Activated B cell treated with CpG ODN at 0.5 μM for 24 hours (primary cell): ENCODE measurements at regions not wholly inside any gene's neighbourhood (a gene's known extent, or its start where the extent isn't known, plus 50 kb on each side); places are given as distances from the start of the nearest gene placed in this dataset.

Experiments
- ATAC-seq: fragments of 200-7000 bp; cut with Tn5 transposase; one replicate; pipeline ENCODE4 v1.10.0; 2021; ENCODE audit warnings: low read depth, mild to moderate bottlenecking, moderate library complexity
- CTCF ChIA-PET: fragments of 350-600 bp; sonication (Branson Sonifier 250); formaldehyde crosslinking; loops from one replicate; lab custom pipeline; 2021; ENCODE audit warnings: antibody characterized with exemption; lab: Charles Lee
- POLR2A ChIA-PET: fragments of 350-600 bp; sonication (Branson Sonifier 250); formaldehyde crosslinking; loops from one replicate; lab custom pipeline; 2021; ENCODE audit warnings: antibody characterized with exemption; lab: Charles Lee
- DNase-seq: peaks from one replicate; pipeline ENCODE4 v3.0.0; 2022
- H3K27ac Mint-ChIP-seq: one replicate; pipeline ENCODE4 v1.8.0; 2020; ENCODE audit warnings: mixed read lengths
- H3K27me3 Mint-ChIP-seq: one replicate; pipeline ENCODE4 v1.8.0; 2021; ENCODE audit warnings: mixed read lengths
- H3K36me3 Mint-ChIP-seq: one replicate; pipeline ENCODE4 v1.8.0; 2021; ENCODE audit warnings: low read depth, mixed read lengths
- H3K4me1 Mint-ChIP-seq: one replicate; pipeline ENCODE4 v1.8.0; 2021; ENCODE audit warnings: mixed read lengths
- H3K4me3 Mint-ChIP-seq: one replicate; pipeline ENCODE4 v1.8.0; 2020; ENCODE audit warnings: mild to moderate bottlenecking, mixed read lengths
- H3K9me3 Mint-ChIP-seq: one replicate; pipeline ENCODE4 v1.8.0; 2020; ENCODE audit warnings: mixed read lengths
- intact Hi-C: fragments of 100-400 bp; cut with micrococcal nuclease; formaldehyde crosslinking; loops from one replicate; pipeline ENCODE4 v1.15.1; 2024
- TF ChIP-seq, protein P1 (sequence below): fragments of 200-600 bp; IDR thresholded peaks from one replicate; pipeline ENCODE4 v1.8.0; 2022; ENCODE audit warnings: antibody characterized with exemption, mild to moderate bottlenecking

DNA sequence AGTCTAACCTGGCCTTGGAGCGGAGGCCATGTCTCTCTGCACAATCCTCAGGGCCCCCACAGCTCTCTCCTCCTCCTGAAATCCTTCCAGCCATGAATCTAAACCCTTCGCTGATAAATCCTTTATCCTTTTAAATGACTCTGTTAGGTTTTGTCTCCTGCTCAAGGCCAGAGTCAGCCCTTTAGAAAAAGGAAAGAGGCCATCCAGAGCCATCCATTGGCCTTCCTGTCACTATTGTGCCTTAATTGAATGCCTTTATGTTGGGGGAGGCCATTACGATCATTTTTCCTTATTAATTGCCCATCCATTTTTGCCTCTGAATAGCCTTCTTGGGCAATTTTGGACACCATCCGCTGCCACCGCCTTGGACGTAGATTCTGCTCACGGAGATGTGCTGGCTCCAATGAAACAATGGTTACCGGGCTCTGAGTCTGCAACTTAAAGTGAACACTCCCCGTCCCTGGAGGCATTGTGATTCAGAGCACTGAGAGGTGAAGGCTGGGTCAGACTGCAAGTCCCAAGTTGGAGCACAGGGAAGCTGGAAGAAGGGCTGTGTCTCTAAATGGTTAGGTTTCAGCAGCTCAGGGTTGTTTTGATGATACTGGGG lies 213.0 kb upstream of the E2F8 start:
- Mint-ChIP-seq H3K27me3 (peaks cover 4% of the 10 kb centered on the region), H3K4me3 (no peak overlapping the region), H3K27ac (no peak overlapping the region), H3K4me1 (peaks cover 4% of the 10 kb centered on the region), H3K36me3 (no peaks in the 10 kb centered on the region), H3K9me3 (no peaks in the 10 kb centered on the region)
- no peak for DNase-seq
- CTCF ChIA-PET: no interaction called here
- POLR2A ChIA-PET: no interaction called here
- TF ChIP-seq, protein P1, sequence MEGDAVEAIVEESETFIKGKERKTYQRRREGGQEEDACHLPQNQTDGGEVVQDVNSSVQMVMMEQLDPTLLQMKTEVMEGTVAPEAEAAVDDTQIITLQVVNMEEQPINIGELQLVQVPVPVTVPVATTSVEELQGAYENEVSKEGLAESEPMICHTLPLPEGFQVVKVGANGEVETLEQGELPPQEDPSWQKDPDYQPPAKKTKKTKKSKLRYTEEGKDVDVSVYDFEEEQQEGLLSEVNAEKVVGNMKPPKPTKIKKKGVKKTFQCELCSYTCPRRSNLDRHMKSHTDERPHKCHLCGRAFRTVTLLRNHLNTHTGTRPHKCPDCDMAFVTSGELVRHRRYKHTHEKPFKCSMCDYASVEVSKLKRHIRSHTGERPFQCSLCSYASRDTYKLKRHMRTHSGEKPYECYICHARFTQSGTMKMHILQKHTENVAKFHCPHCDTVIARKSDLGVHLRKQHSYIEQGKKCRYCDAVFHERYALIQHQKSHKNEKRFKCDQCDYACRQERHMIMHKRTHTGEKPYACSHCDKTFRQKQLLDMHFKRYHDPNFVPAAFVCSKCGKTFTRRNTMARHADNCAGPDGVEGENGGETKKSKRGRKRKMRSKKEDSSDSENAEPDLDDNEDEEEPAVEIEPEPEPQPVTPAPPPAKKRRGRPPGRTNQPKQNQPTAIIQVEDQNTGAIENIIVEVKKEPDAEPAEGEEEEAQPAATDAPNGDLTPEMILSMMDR: no peak
- ATAC-seq: no peak
- intact Hi-C loops: no loop called here

DNA sequence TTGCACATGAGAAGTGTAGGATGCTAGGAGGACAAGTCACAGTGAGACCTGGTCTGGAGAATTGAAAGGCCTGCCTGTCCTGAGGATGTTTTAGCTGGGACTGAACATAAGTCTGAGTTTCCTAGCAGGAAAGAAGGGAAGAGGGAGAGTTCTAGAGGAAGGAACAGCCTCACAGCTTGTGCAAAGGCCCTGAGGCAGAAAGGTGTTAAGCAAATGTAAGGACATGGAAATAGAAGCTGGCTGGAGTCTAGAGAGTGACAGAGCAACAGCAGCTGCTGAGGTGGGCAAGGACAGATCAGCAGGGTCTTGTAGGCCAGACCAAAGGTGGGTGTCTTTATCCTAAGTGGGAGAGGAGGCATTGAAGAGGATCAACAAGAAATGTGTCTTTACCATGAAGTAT lies 210.9 kb upstream of the E2F8 start:
- Mint-ChIP-seq H3K9me3 (no peaks in the 10 kb centered on the region), H3K4me1 (no peaks in the 10 kb centered on the region), H3K27ac (no peak overlapping the region), H3K4me3 (no peak overlapping the region), H3K27me3 (peaks cover 3% of the 10 kb centered on the region), H3K36me3 (no peaks in the 10 kb centered on the region)
- POLR2A ChIA-PET: no interaction called here
- intact Hi-C loops: no loop called here
- ATAC-seq (no peak), DNase-seq (no peak)
- CTCF ChIA-PET: no interaction called here
- TF ChIP-seq, protein P1: no peak

DNA sequence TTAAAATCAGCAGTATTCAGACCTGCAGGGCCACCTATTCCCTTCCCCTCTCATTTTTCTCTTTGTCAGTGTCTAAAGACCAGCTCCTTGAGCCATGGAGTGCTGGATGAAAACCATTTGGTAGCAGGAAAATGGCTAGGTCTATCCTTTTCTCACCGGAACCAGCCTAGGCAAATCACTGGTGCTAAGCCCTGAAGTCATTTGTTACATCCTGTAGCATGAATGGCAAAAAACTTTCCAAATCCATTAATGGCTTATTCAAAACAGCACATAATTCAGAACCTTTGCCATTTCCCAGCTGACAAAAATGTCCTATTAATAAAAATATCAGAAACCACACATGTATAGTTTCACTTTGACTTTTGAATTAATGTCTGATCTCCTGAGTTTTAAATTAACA lies 209.5 kb upstream of the E2F8 start:
- Mint-ChIP-seq H3K4me3 (no peak overlapping the region), H3K36me3 (no peaks in the 10 kb centered on the region), H3K9me3 (no peaks in the 10 kb centered on the region), H3K27ac (no peak overlapping the region), H3K27me3 (peaks cover 3% of the 10 kb centered on the region), H3K4me1 (no peaks in the 10 kb centered on the region)
- CTCF ChIA-PET: no interaction called here
- TF ChIP-seq, protein P1: no peak
- intact Hi-C loops: no loop called here
- ATAC-seq: no peak
- POLR2A ChIA-PET: no interaction called here
- no peak for DNase-seq

DNA sequence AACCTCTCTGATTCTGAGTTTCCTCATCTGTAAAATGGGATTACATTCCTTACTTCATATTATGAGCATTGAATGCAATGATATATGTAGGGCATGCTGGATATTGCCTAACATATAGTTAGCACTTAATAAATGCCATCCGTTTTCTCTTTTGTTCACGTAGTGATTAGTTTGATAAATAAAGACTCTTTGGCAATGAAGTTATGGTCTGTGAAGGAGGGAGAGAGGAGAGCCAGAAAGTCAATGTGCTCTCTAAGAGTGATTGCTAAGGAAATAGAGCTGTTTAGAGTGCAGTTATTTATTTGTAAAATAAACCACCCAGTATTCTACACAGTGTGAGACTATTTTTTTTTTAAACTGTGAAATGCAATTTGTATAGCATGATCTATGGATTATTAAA lies 207.9 kb upstream of the E2F8 start:
- ChIA-PET POLR2A (no interaction called here), CTCF (no interaction called here)
- DNase-seq (no peak), ATAC-seq (no peak)
- H3K9me3 Mint-ChIP-seq: no peaks in the 10 kb centered on the region
- H3K27me3 Mint-ChIP-seq: no peaks in the 10 kb centered on the region
- TF ChIP-seq, protein P1: no peak
- H3K36me3 Mint-ChIP-seq: no peaks in the 10 kb centered on the region
- intact Hi-C loops: no loop called here
- no peaks in the 10 kb centered on the region for H3K4me1 Mint-ChIP-seq
- H3K4me3 Mint-ChIP-seq: no peak overlapping the region
- H3K27ac Mint-ChIP-seq: no peak overlapping the region

DNA sequence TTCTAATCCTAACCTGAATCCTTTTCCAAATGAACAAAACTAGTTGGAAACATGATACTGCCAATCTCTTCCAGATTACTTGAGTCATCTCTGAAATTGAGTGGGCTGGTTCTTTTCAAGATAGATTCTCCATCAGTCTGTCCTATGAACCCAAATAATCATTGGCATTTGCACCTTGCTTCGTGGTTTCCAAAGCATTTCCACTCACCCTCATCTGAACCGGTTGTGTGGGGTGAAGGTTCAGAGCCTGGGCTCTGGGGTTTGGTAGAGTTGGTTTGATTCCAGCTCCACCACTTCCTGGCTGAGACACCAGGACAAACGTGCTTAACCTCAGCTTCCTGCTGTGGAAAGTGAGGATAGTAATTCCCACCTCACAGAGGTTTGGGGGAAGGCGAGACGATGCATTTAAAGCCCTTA lies 206.4 kb upstream of the E2F8 start:
- CTCF ChIA-PET: no interaction called here
- TF ChIP-seq, protein P1: no peak
- POLR2A ChIA-PET: no interaction called here
- H3K9me3 Mint-ChIP-seq: no peaks in the 10 kb centered on the region
- intact Hi-C loops: no loop called here
- H3K4me1 Mint-ChIP-seq: peaks cover 7% of the 10 kb centered on the region
- DNase-seq (no peak), ATAC-seq (no peak)
- H3K27ac Mint-ChIP-seq: no peak overlapping the region
- H3K4me3 Mint-ChIP-seq: no peak overlapping the region
- H3K27me3 Mint-ChIP-seq: no peaks in the 10 kb centered on the region
- no peaks in the 10 kb centered on the region for H3K36me3 Mint-ChIP-seq
